OCI-LY7 (cell line): ENCODE measurements at regions not wholly inside any gene's neighbourhood (a gene's known extent, or its start where the extent isn't known, plus 50 kb on each side); places are given as distances from the start of the nearest gene placed in this dataset.

Source experiments
- BruUV-seq: library from RNA; stranded (reverse); fragments of 400-500 nt; replicated peaks from 2 replicates; lab custom pipeline; 2021; lab: Mats Ljungman, UMichigan
- CTCF ChIA-PET: fragments of 300-600 bp; sonication (Branson Sonifier 250); formaldehyde crosslinking; loops from one replicate; lab custom pipeline; 2022; ENCODE audit warnings: antibody characterized with exemption; ENCODE audit not compliant: unreplicated experiment; lab: Charles Lee
- POLR2A ChIA-PET: fragments of 300-600 bp; sonication (Branson Sonifier 250); formaldehyde crosslinking; loops from one replicate; lab custom pipeline; 2022; ENCODE audit warnings: antibody characterized with exemption; lab: Charles Lee
- DNase-seq: peaks from one replicate; pipeline ENCODE4 v3.0.0-alpha.2; 2015; ENCODE audit warnings: low spot score
- H2AFZ ChIP-seq: fragments of 200-600 bp; sonication (generic), shearing (Covaris generic); 2 replicates; pipeline ENCODE4 v1.6.1; 2014; ENCODE audit warnings: mild to moderate bottlenecking, antibody characterized with exemption, low read length, moderate library complexity
- H3K27ac ChIP-seq: fragments of 200-600 bp; sonication (generic); 2 replicates; pipeline ENCODE4 v1.5.1; 2014; ENCODE audit warnings: mixed run types, low read depth, mild to moderate bottlenecking, moderate library complexity, low read length, inconsistent platforms; ENCODE audit not compliant: poor library complexity, severe bottlenecking
- H3K36me3 ChIP-seq: fragments of 200-600 bp; sonication (generic); 2 replicates; pipeline ENCODE4 v1.6.1; 2014; ENCODE audit warnings: mild to moderate bottlenecking, antibody characterized with exemption, low read length, moderate library complexity, mixed read lengths; ENCODE audit not compliant: insufficient read depth
- H3K4me1 ChIP-seq: fragments of 200-600 bp; sonication (generic); 2 replicates; pipeline ENCODE4 v1.5.1; 2014; ENCODE audit warnings: mild to moderate bottlenecking, low read length; ENCODE audit not compliant: insufficient read depth, poor library complexity, severe bottlenecking
- H3K4me2 ChIP-seq: fragments of 200-600 bp; sonication (generic); 2 replicates; pipeline ENCODE4 v1.6.1; 2014; ENCODE audit warnings: mild to moderate bottlenecking, low read length
- H3K4me3 ChIP-seq: fragments of 200-600 bp; sonication (generic); 2 replicates; pipeline ENCODE4 v1.5.1; 2014; ENCODE audit warnings: mild to moderate bottlenecking, low read depth, low read length; ENCODE audit not compliant: poor library complexity, severe bottlenecking
- H3K79me2 ChIP-seq: fragments of 200-600 bp; sonication (generic); 2 replicates; pipeline ENCODE4 v1.6.1; 2016; ENCODE audit warnings: low read depth, mild to moderate bottlenecking, low read length, moderate library complexity, mixed read lengths; ENCODE audit not compliant: insufficient read depth
- H3K9me2 ChIP-seq: fragments of 200-600 bp; sonication (generic); 2 replicates; pipeline ENCODE4 v1.6.1; 2016; ENCODE audit warnings: mild to moderate bottlenecking, low read length, mixed read lengths; ENCODE audit not compliant: insufficient read depth
- H3K9me3 ChIP-seq: fragments of 200-600 bp; sonication (generic); 2 replicates; pipeline ENCODE4 v1.6.1; 2014; ENCODE audit warnings: mild to moderate bottlenecking, mixed run types, low read length, mixed read lengths
- H4K20me1 ChIP-seq: fragments of 200-600 bp; sonication (generic); 2 replicates; pipeline ENCODE4 v1.6.1; 2014; ENCODE audit warnings: mild to moderate bottlenecking, antibody characterized with exemption, low read length, moderate library complexity, mixed read lengths; ENCODE audit not compliant: insufficient read depth
- EZH2phosphoT487 ChIP-seq: fragments of 200-600 bp; sonication (generic); IDR thresholded peaks from 2 replicates; pipeline ENCODE4 v1.6.1; 2018; ENCODE audit warnings: low read depth, borderline replicate concordance, mild to moderate bottlenecking, mixed run types, antibody characterized with exemption, low read length, moderate library complexity, mixed read lengths
- intact Hi-C: fragments of 100-400 bp; cut with micrococcal nuclease; formaldehyde crosslinking; loops from one replicate; pipeline ENCODE4 v1.10.0; 2022; ENCODE audit not compliant: unreplicated experiment
- TF ChIP-seq, protein P1 (sequence below): fragments of 200-600 bp; sonication (generic); conservative IDR thresholded peaks from 2 replicates; pipeline ENCODE4 v1.5.1; 2014; ENCODE audit warnings: mild to moderate bottlenecking, antibody characterized with exemption, low read length, moderate library complexity, mixed read lengths

DNA sequence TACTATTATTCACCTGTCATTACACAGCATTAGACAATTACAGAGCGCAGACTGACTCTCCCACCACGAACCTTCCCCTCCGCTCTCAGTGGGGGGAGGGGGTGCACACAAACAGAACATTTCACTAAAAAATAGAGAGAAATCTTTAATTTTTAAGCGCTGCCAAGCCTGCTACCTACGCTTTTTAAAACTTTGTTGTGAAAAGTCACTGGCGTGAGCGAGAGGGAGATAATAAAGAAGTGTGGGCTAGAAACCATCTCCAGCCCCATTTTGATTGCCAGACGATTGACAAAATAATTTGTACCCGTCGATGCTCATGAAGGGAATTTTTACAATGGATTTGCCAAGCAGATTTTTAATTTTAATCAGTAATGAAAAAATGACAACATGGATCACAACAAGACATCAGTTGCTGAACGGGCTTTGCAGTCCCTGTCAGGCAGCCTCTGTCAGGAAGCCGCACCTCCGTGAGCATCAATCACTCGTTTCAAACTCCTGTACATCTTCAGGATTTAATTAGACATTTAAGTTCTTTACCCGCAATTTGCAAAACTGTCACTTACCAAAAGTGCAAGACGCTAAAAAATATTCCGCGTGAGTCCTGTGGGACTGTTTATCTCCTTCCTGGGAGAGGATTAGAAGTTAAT, 209.1 kb downstream of the BCL11B start:
- Histone ChIP-seq H3K4me2 (no peak overlapping the region), H3K36me3 (no peaks in the 10 kb centered on the region), H3K79me2 (no peaks in the 10 kb centered on the region), H3K9me3 (no peaks in the 10 kb centered on the region), H2AFZ (no peak overlapping the region), H3K4me1 (no peaks in the 10 kb centered on the region), H3K9me2 (no peaks in the 10 kb centered on the region), H3K27ac (no peak overlapping the region), H3K4me3 (no peak overlapping the region), H4K20me1 (no peaks in the 10 kb centered on the region)
- no TSS peak for BruUV-seq
- intact Hi-C loops, result no loop called here
- CTCF ChIA-PET, result no interaction called here
- POLR2A ChIA-PET, result no interaction called here
- no peak for TF ChIP-seq EZH2phosphoT487
- TF ChIP-seq, protein P1, sequence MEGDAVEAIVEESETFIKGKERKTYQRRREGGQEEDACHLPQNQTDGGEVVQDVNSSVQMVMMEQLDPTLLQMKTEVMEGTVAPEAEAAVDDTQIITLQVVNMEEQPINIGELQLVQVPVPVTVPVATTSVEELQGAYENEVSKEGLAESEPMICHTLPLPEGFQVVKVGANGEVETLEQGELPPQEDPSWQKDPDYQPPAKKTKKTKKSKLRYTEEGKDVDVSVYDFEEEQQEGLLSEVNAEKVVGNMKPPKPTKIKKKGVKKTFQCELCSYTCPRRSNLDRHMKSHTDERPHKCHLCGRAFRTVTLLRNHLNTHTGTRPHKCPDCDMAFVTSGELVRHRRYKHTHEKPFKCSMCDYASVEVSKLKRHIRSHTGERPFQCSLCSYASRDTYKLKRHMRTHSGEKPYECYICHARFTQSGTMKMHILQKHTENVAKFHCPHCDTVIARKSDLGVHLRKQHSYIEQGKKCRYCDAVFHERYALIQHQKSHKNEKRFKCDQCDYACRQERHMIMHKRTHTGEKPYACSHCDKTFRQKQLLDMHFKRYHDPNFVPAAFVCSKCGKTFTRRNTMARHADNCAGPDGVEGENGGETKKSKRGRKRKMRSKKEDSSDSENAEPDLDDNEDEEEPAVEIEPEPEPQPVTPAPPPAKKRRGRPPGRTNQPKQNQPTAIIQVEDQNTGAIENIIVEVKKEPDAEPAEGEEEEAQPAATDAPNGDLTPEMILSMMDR, result no peak
- no peak for DNase-seq

DNA sequence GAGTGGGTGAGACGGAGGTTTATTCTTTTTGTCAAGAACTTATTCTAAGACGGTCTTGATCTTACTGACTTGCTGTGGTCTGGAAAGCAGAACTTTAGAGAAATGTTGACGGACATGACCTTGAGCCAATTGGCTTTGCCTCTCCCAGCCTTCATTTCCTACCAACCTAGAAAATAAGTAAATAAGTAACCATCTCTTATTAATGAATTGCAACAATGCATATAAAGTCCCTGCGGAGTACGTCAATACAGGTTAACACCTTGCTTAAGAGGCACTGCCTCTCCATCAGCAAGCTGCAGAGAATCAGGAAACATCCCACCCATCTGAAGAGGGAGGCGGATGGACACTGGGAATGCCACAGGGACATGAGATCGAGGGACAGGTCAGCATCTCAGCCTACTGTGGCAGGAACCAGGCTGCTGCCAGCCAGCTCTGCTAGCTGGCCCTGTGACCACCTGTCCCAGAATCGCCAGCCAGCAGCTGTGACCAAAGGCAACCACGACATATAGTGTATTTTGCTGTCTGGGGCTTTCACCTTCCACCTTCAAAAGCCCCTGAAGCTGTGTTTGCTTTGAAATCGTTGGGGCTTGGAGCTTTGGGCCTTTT, 208.3 kb downstream of the BCL11B start:
- Histone ChIP-seq H3K4me2 (no peak overlapping the region), H3K4me1 (no peaks in the 10 kb centered on the region), H4K20me1 (no peaks in the 10 kb centered on the region), H3K36me3 (no peaks in the 10 kb centered on the region), H3K4me3 (no peak overlapping the region), H3K9me3 (no peaks in the 10 kb centered on the region), H3K27ac (no peak overlapping the region), H3K9me2 (no peaks in the 10 kb centered on the region), H2AFZ (no peak overlapping the region), H3K79me2 (no peaks in the 10 kb centered on the region)
- TF ChIP-seq, protein P1, result no peak
- TF ChIP-seq EZH2phosphoT487, result no peak
- no TSS peak for BruUV-seq
- CTCF ChIA-PET, result no interaction called here
- intact Hi-C loops, result no loop called here
- DNase-seq, result no peak
- POLR2A ChIA-PET, result no interaction called here

DNA sequence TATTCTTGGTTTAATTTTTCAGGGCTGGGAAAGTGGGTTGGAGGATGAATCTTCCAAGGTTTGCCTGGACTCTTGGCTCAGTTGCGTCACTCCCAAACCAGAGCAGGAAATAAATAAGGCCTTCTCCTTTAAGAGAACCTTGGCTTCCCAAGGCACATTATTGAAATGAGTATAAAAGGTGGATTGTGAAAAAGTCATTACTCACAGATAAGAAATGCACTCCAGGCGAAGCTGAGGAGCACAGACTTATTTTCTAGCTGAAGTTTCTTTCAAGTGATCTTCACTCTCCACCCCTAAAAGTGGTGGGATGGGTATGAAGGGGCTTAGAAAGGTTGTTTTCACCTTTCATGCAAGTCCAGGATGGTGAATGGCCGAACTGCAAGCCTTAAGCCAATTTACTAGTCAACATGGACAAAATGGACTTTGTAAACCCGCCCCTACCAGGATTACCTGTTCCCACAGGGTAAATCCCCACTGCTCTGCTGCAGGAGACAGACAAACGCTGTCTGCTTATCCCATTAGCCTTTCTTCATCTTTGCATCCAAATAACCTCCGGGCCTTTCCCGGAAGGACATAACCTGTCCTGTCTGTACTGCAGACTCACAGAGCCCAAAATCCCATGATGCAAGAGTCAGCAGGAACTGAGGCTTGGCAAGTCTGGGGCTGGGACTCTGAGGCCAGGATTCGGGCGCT, 207.6 kb downstream of the BCL11B start:
- Histone ChIP-seq H3K79me2 (no peaks in the 10 kb centered on the region), H4K20me1 (no peaks in the 10 kb centered on the region), H3K4me3 (no peak overlapping the region), H3K9me2 (no peaks in the 10 kb centered on the region), H3K4me1 (no peaks in the 10 kb centered on the region), H3K4me2 (no peak overlapping the region), H2AFZ (no peak overlapping the region), H3K27ac (no peak overlapping the region), H3K9me3 (no peaks in the 10 kb centered on the region), H3K36me3 (no peaks in the 10 kb centered on the region)
- CTCF ChIA-PET, result no interaction called here
- no peak for DNase-seq
- TF ChIP-seq EZH2phosphoT487, result no peak
- TF ChIP-seq, protein P1, result no peak
- intact Hi-C loops, result no loop called here
- POLR2A ChIA-PET, result no interaction called here
- BruUV-seq, result no TSS peak
